GM21381 (cell line): ENCODE measurements at regions not wholly inside any gene's neighbourhood (a gene's known extent, or its start where the extent isn't known, plus 50 kb on each side); places are given as distances from the start of the nearest gene placed in this dataset.

ENCODE experiments used
- ATAC-seq: cut with Tn5 transposase; IDR thresholded peaks from one replicate; pipeline ENCODE4 v1.9.1; 2021; ENCODE audit warnings: mild to moderate bottlenecking, moderate library complexity; ENCODE audit not compliant: unreplicated experiment

GRCh38 chrX:149275836-149276235, 229.3 kb downstream of the IDS start:
- ATAC-seq = no peak

- no peak for ATAC-seq
These were observed 230.5 kb downstream of the IDS start for GRCh38 chrX:149274516-149275105.

GRCh38 chrX:149272690-149273463, 232.2 kb downstream of the IDS start:
- no peak for ATAC-seq

- ATAC-seq = no peak
These were observed 237.0 kb downstream of the IDS start for GRCh38 chrX:149267878-149268813.

- no peak for ATAC-seq
These were observed 243.0 kb downstream of the IDS start for GRCh38 chrX:149262086-149262485.

- ATAC-seq = no peak
These were observed 245.9 kb downstream of the IDS start for GRCh38 chrX:149259241-149259640.

- ATAC-seq = no peak
These were observed 249.2 kb downstream of the IDS start for GRCh38 chrX:149255860-149256259.

- ATAC-seq = no peak
These were observed 257.0 kb downstream of the IDS start for GRCh38 chrX:149248073-149248625.

- ATAC-seq = no peak
These were observed 274.4 kb downstream of the IDS start for GRCh38 chrX:149230689-149231088.

- no peak for ATAC-seq
These were observed 281.3 kb downstream of the IDS start for GRCh38 chrX:149223854-149224253.

GRCh38 chrX:149222040-149222439, 283.1 kb downstream of the IDS start:
- no peak for ATAC-seq

- ATAC-seq = no peak
These were observed 283.9 kb downstream of the IDS start for GRCh38 chrX:149221230-149221629.

GRCh38 chrX:149213264-149213663, 291.8 kb downstream of the IDS start:
- no peak for ATAC-seq

- no peak for ATAC-seq
These were observed 296.8 kb downstream of the IDS start for GRCh38 chrX:149208307-149208706.

GRCh38 chrX:149207518-149207917, 297.6 kb downstream of the IDS start:
- ATAC-seq = no peak

- no peak for ATAC-seq
These were observed 299.2 kb downstream of the IDS start for GRCh38 chrX:149205937-149206336.

GRCh38 chrX:149205081-149205480, 300.0 kb downstream of the IDS start:
- no peak for ATAC-seq

GRCh38 chrX:149199734-149200133, 305.4 kb downstream of the IDS start:
- ATAC-seq = no peak

GRCh38 chrX:149198980-149199732, 305.9 kb downstream of the IDS start:
- peak; percentile 52 for ATAC-seq

- ATAC-seq = no peak
These were observed 320.0 kb downstream of the IDS start for GRCh38 chrX:149185087-149185486.
